ENCODE measurements at regions not wholly inside any gene's neighbourhood (a gene's known extent, or its start where the extent isn't known, plus 50 kb on each side); places are given as distances from the start of the nearest gene placed in this dataset.

DNA sequence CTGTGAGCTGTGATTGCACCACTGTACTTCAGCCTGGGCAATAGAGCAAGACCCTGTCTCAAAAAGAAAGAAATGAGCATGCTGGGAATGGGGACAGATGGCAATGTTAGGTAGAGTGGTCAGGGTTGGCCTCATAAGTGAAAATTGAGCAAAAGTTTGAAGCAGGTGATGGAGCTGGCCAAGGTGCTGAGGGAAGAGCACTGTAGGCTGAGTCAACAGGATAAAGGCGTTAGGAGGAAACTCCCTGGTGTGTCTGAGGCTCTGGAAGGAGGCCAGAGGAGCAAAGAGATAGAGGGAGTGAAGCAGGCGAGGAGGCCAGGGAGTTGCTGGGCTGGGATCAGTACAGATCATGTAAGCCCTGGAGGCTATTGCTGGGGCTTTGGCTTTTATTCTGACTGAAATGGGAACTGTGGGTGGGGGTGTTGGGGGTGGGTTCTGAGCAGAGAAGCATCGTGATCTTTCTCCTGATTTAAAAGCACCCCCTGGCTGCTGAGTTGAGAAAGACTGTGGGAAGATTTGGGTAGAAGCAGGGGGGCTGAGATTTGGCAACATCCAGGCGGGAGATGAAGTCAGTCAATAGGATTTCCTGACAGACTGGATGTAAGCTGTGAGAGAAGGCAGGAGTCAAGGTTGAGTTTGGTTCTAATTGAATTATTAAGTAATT is 52.5 kb upstream of the VKORC1L1 start:
- ATAC-seq (no peak), DNase-seq (no peak)
- H3K27ac ChIP-seq: no peak overlapping the region
- H3K4me1 ChIP-seq: no peaks in the 10 kb centered on the region
- H3K9me3 ChIP-seq: no peaks in the 10 kb centered on the region
- H3K4me3 ChIP-seq: no peak overlapping the region
- TF ChIP-seq, protein P1, sequence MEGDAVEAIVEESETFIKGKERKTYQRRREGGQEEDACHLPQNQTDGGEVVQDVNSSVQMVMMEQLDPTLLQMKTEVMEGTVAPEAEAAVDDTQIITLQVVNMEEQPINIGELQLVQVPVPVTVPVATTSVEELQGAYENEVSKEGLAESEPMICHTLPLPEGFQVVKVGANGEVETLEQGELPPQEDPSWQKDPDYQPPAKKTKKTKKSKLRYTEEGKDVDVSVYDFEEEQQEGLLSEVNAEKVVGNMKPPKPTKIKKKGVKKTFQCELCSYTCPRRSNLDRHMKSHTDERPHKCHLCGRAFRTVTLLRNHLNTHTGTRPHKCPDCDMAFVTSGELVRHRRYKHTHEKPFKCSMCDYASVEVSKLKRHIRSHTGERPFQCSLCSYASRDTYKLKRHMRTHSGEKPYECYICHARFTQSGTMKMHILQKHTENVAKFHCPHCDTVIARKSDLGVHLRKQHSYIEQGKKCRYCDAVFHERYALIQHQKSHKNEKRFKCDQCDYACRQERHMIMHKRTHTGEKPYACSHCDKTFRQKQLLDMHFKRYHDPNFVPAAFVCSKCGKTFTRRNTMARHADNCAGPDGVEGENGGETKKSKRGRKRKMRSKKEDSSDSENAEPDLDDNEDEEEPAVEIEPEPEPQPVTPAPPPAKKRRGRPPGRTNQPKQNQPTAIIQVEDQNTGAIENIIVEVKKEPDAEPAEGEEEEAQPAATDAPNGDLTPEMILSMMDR (IDR thresholded peaks at IDR 0.05): no peak
- intact Hi-C loops (cut with DNase I): no loop called here
- H3K36me3 ChIP-seq: no peaks in the 10 kb centered on the region
- H3K27me3 ChIP-seq (ENCODE audit: low read depth): no peaks in the 10 kb centered on the region

Data from lower lobe of right lung (tissue), 2 donors.